GM18909 (cell line): ENCODE measurements at regions not wholly inside any gene's neighbourhood (a gene's known extent, or its start where the extent isn't known, plus 50 kb on each side); places are given as distances from the start of the nearest gene placed in this dataset.

Experiments used
- ATAC-seq: cut with Tn5 transposase; IDR thresholded peaks from one replicate; pipeline ENCODE4 v1.9.1; 2021; ENCODE audit warnings: mild to moderate bottlenecking; ENCODE audit not compliant: unreplicated experiment, poor library complexity

GRCh38 chr6:16978686-16979085 lies 123.2 kb upstream of the STMND1 start:
- ATAC-seq = no peak

GRCh38 chr6:16976385-16977183 lies 125.3 kb upstream of the STMND1 start:
- no peak for ATAC-seq

- no peak for ATAC-seq
Observed at GRCh38 chr6:16974704-16975359, 127.0 kb upstream of the STMND1 start.

- ATAC-seq = no peak
Observed at GRCh38 chr6:16974387-16974673, 127.5 kb upstream of the STMND1 start.

- no peak for ATAC-seq
Observed at GRCh38 chr6:16973545-16974386, 128.1 kb upstream of the STMND1 start.

GRCh38 chr6:16973051-16973450 lies 128.8 kb upstream of the STMND1 start:
- ATAC-seq = no peak

GRCh38 chr6:16972535-16972934 lies 129.3 kb upstream of the STMND1 start:
- no peak for ATAC-seq

- no peak for ATAC-seq
Observed at GRCh38 chr6:16969699-16970655, 131.9 kb upstream of the STMND1 start.

- no peak for ATAC-seq
Observed at GRCh38 chr6:16968101-16968500, 133.7 kb upstream of the STMND1 start.

- ATAC-seq = no peak
Observed at GRCh38 chr6:16967470-16967817, 134.4 kb upstream of the STMND1 start.

GRCh38 chr6:16966791-16967469 lies 134.9 kb upstream of the STMND1 start:
- no peak for ATAC-seq

- ATAC-seq = no peak
Observed at GRCh38 chr6:16965689-16966088, 136.2 kb upstream of the STMND1 start.

- peak; percentile 82 for ATAC-seq
Observed at GRCh38 chr6:16964553-16965499, 137.0 kb upstream of the STMND1 start.

- no peak for ATAC-seq
Observed at GRCh38 chr6:16961577-16961976, 140.3 kb upstream of the STMND1 start.

- no peak for ATAC-seq
Observed at GRCh38 chr6:16959789-16960188, 142.1 kb upstream of the STMND1 start.

- ATAC-seq = no peak
Observed at GRCh38 chr6:16956361-16956760, 145.5 kb upstream of the STMND1 start.

- no peak for ATAC-seq
Observed at GRCh38 chr6:16955899-16956298, 146.0 kb upstream of the STMND1 start.

- no peak for ATAC-seq
Observed at GRCh38 chr6:16953905-16954304, 147.9 kb upstream of the STMND1 start.

- no peak for ATAC-seq
Observed at GRCh38 chr6:16953446-16953845, 148.4 kb upstream of the STMND1 start.
